ENCODE measurements at regions not wholly inside any gene's neighbourhood (a gene's known extent, or its start where the extent isn't known, plus 50 kb on each side); places are given as distances from the start of the nearest gene placed in this dataset.

- TF ChIP-seq GTF2F1 (IDR thresholded peaks at IDR 0.05; ENCODE audit: borderline replicate concordance, low read depth, low read length) (no peak), EZH2 (IDR thresholded peaks at IDR 0.05; ENCODE audit: low read depth, low read length, severe bottlenecking) (no peak), ZNF274 (IDR thresholded peaks at IDR 0.05; ENCODE audit: borderline replicate concordance, extremely low read depth, low read length) (no peak)
Measured at GRCh38 chr18:6564950-6565814, 150.5 kb upstream of the L3MBTL4 start (continued).
